ENCODE measurements at regions not wholly inside any gene's neighbourhood (a gene's known extent, or its start where the extent isn't known, plus 50 kb on each side); places are given as distances from the start of the nearest gene placed in this dataset.

- TF ChIP-seq CTCF (IDR thresholded peaks at IDR 0.05) (no peak), POLR2A (IDR thresholded peaks at IDR 0.05) (no peak), POLR2AphosphoS5 (IDR thresholded peaks at IDR 0.05) (no peak)
Measured at GRCh38 chr13:30821421-30821820, 84.7 kb upstream of the MEDAG start.
